HepG2 (cell line): ENCODE measurements at regions not wholly inside any gene's neighbourhood (a gene's known extent, or its start where the extent isn't known, plus 50 kb on each side); places are given as distances from the start of the nearest gene placed in this dataset.

Experiments used
- ARHGAP35 ChIP-seq: sonication (generic); formaldehyde crosslinking; IDR thresholded peaks from 2 replicates; pipeline ENCODE4 v1.9.0; 2022; ENCODE audit warnings: mild to moderate bottlenecking, inconsistent platforms, moderate library complexity, missing genetic modification reagents, borderline replicate concordance
- CBX1 ChIP-seq: IDR thresholded peaks from one replicate; pipeline ENCODE4 v1.6.1; 2016; ENCODE audit warnings: antibody characterized with exemption, low read depth
- DR1 ChIP-seq: sonication (generic); formaldehyde crosslinking; IDR thresholded peaks from 2 replicates; pipeline ENCODE4 v1.8.0; 2021; ENCODE audit warnings: mild to moderate bottlenecking, missing genetic modification reagents, inconsistent platforms
- GTF3A ChIP-seq: sonication (generic); formaldehyde crosslinking; conservative IDR thresholded peaks from 2 replicates; pipeline ENCODE4 v1.4.0; 2020; ENCODE audit warnings: mild to moderate bottlenecking, missing genetic modification reagents
- NCOA5 ChIP-seq: sonication (generic); formaldehyde crosslinking; IDR thresholded peaks from 2 replicates; pipeline ENCODE4 v1.4.0; 2020; ENCODE audit warnings: missing genetic modification reagents
- NR0B2 ChIP-seq: sonication (generic); formaldehyde crosslinking; IDR thresholded peaks from 2 replicates; pipeline ENCODE4 v1.4.0; 2020; ENCODE audit warnings: mild to moderate bottlenecking, missing genetic modification reagents
- RBFOX2 ChIP-seq: fragments of 200-400 bp; formaldehyde crosslinking; IDR thresholded peaks from 2 replicates; pipeline ENCODE4 v1.6.1; 2017; ENCODE audit warnings: low read depth, mild to moderate bottlenecking, low read length
- SRSF1 ChIP-seq: fragments of 200-400 bp; formaldehyde crosslinking; optimal IDR thresholded peaks from 2 replicates; pipeline ENCODE3; 2017; ENCODE audit warnings: mild to moderate bottlenecking, low read depth, low read length, moderate library complexity
- SUZ12 ChIP-seq: fragments of 150-350 bp; IDR thresholded peaks from 2 replicates; pipeline ENCODE4 v1.6.1; 2014; ENCODE audit warnings: low read depth, low read length
- ZNF607 ChIP-seq: sonication (generic); formaldehyde crosslinking; IDR thresholded peaks from 2 replicates; pipeline ENCODE4 v1.5.1; 2020; ENCODE audit warnings: missing genetic modification reagents, mild to moderate bottlenecking, borderline replicate concordance
- ZNF609 ChIP-seq: sonication (generic); formaldehyde crosslinking; IDR thresholded peaks from 2 replicates; pipeline ENCODE4 v1.4.0; 2020; ENCODE audit warnings: mild to moderate bottlenecking, missing genetic modification reagents, borderline replicate concordance
- ZNF770 ChIP-seq: sonication (generic); formaldehyde crosslinking; IDR thresholded peaks from 2 replicates; pipeline ENCODE4 v1.5.0; 2020; ENCODE audit warnings: mild to moderate bottlenecking, missing genetic modification reagents
- ZNF891 ChIP-seq: sonication (generic); formaldehyde crosslinking; IDR thresholded peaks from 2 replicates; pipeline ENCODE4 v1.5.0; 2020; ENCODE audit warnings: mild to moderate bottlenecking, missing genetic modification reagents

- TF ChIP-seq ZNF770 (CRISPR knock-in tag) (no peak), SRSF1 (no peak), SUZ12 (peak; percentile 9; the same call in 1 of the 2 replicates), DR1 (no peak), ARHGAP35 (CRISPR knock-in tag) (no peak), ZNF609 (CRISPR knock-in tag) (no peak), NCOA5 (no peak), GTF3A (CRISPR knock-in tag) (no peak), ZNF607 (no peak), RBFOX2 (no peak), CBX1 (no peak), ZNF891 (CRISPR knock-in tag) (no peak), NR0B2 (no peak)
Observed at GRCh38 chrX:39955625-39956024, 142.1 kb downstream of the BCOR start (continued).
